Neural progenitor cell (in vitro differentiated cells): ENCODE measurements at regions not wholly inside any gene's neighbourhood (a gene's known extent, or its start where the extent isn't known, plus 50 kb on each side); places are given as distances from the start of the nearest gene placed in this dataset.

ENCODE experiments used
- DNase-seq: peaks from one replicate; pipeline ENCODE4 v3.0.0-alpha.2; 2016; ENCODE audit warnings: low spot score
- H2AFZ ChIP-seq: fragments of 200-600 bp; sonication (generic); replicated peaks from 2 replicates; pipeline ENCODE4 v1.6.1; 2016; ENCODE audit warnings: antibody characterized with exemption
- H3F3A ChIP-seq: fragments of 200-600 bp; sonication (generic); 2 replicates; pipeline ENCODE4 v1.6.1; 2016; ENCODE audit warnings: antibody characterized with exemption, low read depth
- H3K27ac ChIP-seq: fragments of 200-600 bp; sonication (generic); 2 replicates; pipeline ENCODE4 v1.5.1; 2016; ENCODE audit warnings: mild to moderate bottlenecking
- H3K27me3 ChIP-seq: fragments of 200-600 bp; sonication (generic); 2 replicates; pipeline ENCODE4 v1.6.1; 2016; ENCODE audit warnings: mild to moderate bottlenecking, moderate library complexity
- H3K36me3 ChIP-seq: fragments of 200-600 bp; sonication (generic); 2 replicates; pipeline ENCODE4 v1.5.1; 2016
- H3K4me1 ChIP-seq: fragments of 200-600 bp; sonication (generic); 2 replicates; pipeline ENCODE4 v1.6.1; 2016; ENCODE audit warnings: mixed run types
- H3K4me2 ChIP-seq: fragments of 200-600 bp; sonication (generic); 2 replicates; pipeline ENCODE4 v1.6.1; 2016
- H3K4me3 ChIP-seq: fragments of 200-600 bp; sonication (generic); 2 replicates; pipeline ENCODE4 v1.5.1; 2016
- H3K79me2 ChIP-seq: fragments of 200-600 bp; sonication (generic); 2 replicates; pipeline ENCODE4 v1.6.1; 2016; ENCODE audit warnings: low read depth
- H3K9ac ChIP-seq: fragments of 200-600 bp; sonication (generic); 2 replicates; pipeline ENCODE4 v1.6.1; 2016
- H3K9me3 ChIP-seq: fragments of 200-600 bp; sonication (generic); 2 replicates; pipeline ENCODE4 v1.5.1; 2016; ENCODE audit warnings: low read depth
- H4K20me1 ChIP-seq: fragments of 200-600 bp; sonication (generic); 2 replicates; pipeline ENCODE4 v1.6.1; 2016; ENCODE audit warnings: low read depth
- H3K27ac Mint-ChIP-seq: 3 replicates; pipeline ENCODE4 v1.8.0; 2021; ENCODE audit warnings: mixed read lengths
- H3K27me3 Mint-ChIP-seq: 2 replicates; pipeline ENCODE4 v1.8.0; 2022; ENCODE audit warnings: low read depth, mild to moderate bottlenecking, inconsistent platforms, moderate library complexity, mixed read lengths; ENCODE audit not compliant: insufficient read depth
- H3K36me3 Mint-ChIP-seq: 3 replicates; pipeline ENCODE4 v1.8.0; 2021; ENCODE audit warnings: mixed read lengths
- H3K4me1 Mint-ChIP-seq: 3 replicates; pipeline ENCODE4 v1.8.0; 2021; ENCODE audit warnings: mixed read lengths
- H3K4me3 Mint-ChIP-seq: 3 replicates; pipeline ENCODE4 v1.8.0; 2021; ENCODE audit warnings: mild to moderate bottlenecking, moderate library complexity, mixed read lengths
- H3K9me3 Mint-ChIP-seq: 3 replicates; pipeline ENCODE4 v1.8.0; 2020; ENCODE audit warnings: mixed read lengths
- CTCF ChIP-seq: fragments of 200-600 bp; sonication (generic); IDR thresholded peaks from 2 replicates; pipeline ENCODE4 v1.5.1; 2017; ENCODE audit warnings: antibody characterized with exemption, mild to moderate bottlenecking
- EZH2 ChIP-seq: fragments of 200-600 bp; sonication (generic); IDR thresholded peaks from 2 replicates; pipeline ENCODE4 v1.6.1; 2017; ENCODE audit warnings: antibody characterized with exemption, mild to moderate bottlenecking, moderate library complexity
- EZH2phosphoT487 ChIP-seq: fragments of 200-600 bp; sonication (generic); IDR thresholded peaks from 2 replicates; pipeline ENCODE4 v1.6.1; 2017; ENCODE audit warnings: antibody characterized with exemption

GRCh38 chr12:130013771-130014484, 110.1 kb upstream of the TMEM132D start:
- no peaks in the 10 kb centered on the region for H3K9me3 ChIP-seq
- Mint-ChIP-seq H3K27ac (no peak overlapping the region), H3K27me3 (peaks cover 2% of the 10 kb centered on the region), H3K9me3 (no peaks in the 10 kb centered on the region), H3K4me1 (peaks cover 16% of the 10 kb centered on the region), H3K36me3 (no peaks in the 10 kb centered on the region), H3K4me3 (no peak overlapping the region)
- H3F3A ChIP-seq, result no peaks in the 10 kb centered on the region
- no peak overlapping the region for H2AFZ ChIP-seq
- peak; percentile 84 for DNase-seq
- H3K79me2 ChIP-seq, result no peaks in the 10 kb centered on the region
- no peak overlapping the region for H3K4me3 ChIP-seq
- no peak overlapping the region for H3K27ac ChIP-seq
- TF ChIP-seq EZH2 (no peak), CTCF (peak; percentile 56)
- no peaks in the 10 kb centered on the region for H3K36me3 ChIP-seq
- H3K9ac ChIP-seq, result no peak overlapping the region
- peaks cover 9% of the 10 kb centered on the region for H3K4me1 ChIP-seq
- peak overlapping the region; percentile 37 for H3K4me2 ChIP-seq
- peaks cover 79% of the 10 kb centered on the region for H3K27me3 ChIP-seq
- no peaks in the 10 kb centered on the region for H4K20me1 ChIP-seq

DNA sequence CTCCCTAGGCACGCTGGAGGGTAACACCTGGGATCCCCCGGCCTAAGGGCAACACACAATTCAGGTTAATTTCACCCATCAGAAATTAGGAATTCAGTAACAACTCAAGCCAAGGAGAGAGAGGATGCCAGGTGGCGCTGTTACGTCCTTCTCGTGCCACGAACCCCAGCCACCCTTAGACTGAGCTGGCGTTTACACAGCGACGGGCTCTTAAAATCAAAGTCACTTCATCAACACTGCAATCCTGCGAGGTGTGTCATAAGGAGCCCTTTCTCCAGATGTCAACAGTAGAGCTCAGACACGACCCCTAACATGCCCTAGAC, 110.6 kb upstream of the TMEM132D start:
- Mint-ChIP-seq H3K36me3 (no peaks in the 10 kb centered on the region), H3K27ac (no peak overlapping the region), H3K4me1 (peaks cover 16% of the 10 kb centered on the region), H3K27me3 (peaks cover 4% of the 10 kb centered on the region), H3K4me3 (no peak overlapping the region), H3K9me3 (no peaks in the 10 kb centered on the region)
- Histone ChIP-seq H3K36me3 (no peaks in the 10 kb centered on the region), H2AFZ (no peak overlapping the region), H3K4me2 (peak overlapping the region; percentile 37), H3K9me3 (no peaks in the 10 kb centered on the region), H3K9ac (no peak overlapping the region), H3K27me3 (peaks cover 83% of the 10 kb centered on the region), H3K79me2 (no peaks in the 10 kb centered on the region), H3F3A (no peaks in the 10 kb centered on the region), H3K4me3 (no peak overlapping the region), H3K4me1 (peaks cover 9% of the 10 kb centered on the region), H3K27ac (no peak overlapping the region), H4K20me1 (no peaks in the 10 kb centered on the region)
- DNase-seq, result peak; percentile 63
- no peak for TF ChIP-seq EZH2
- TF ChIP-seq CTCF, result peak; percentile 38
- TF ChIP-seq EZH2phosphoT487, result no peak

DNA sequence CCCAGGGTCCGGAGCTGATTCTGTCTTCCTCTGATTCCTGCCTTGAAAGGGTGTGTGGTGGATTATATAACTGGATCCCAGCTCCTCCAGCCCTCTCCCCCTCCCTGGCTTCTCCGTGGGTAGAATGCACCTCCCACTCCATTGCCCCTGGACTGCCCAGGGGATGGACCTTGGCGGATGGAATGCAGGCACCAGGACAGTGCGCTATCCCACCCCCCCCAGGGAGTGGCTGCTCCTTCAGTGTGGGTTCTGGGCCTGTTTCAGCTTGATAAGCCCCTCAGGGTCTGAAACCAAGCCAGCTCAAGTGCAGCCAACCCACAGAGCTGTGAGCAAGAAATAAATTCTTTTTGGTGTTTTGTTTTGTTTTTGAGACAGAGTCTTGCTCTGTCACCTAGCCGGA, 112.4 kb upstream of the TMEM132D start:
- no peak for DNase-seq
- Histone ChIP-seq H3K9ac (no peak overlapping the region), H2AFZ (no peak overlapping the region), H3K79me2 (no peaks in the 10 kb centered on the region), H4K20me1 (no peaks in the 10 kb centered on the region), H3F3A (no peaks in the 10 kb centered on the region), H3K4me1 (peaks cover 8% of the 10 kb centered on the region), H3K27ac (no peak overlapping the region), H3K36me3 (no peaks in the 10 kb centered on the region), H3K4me2 (no peak overlapping the region), H3K27me3 (peaks cover 79% of the 10 kb centered on the region), H3K9me3 (no peaks in the 10 kb centered on the region), H3K4me3 (no peak overlapping the region)
- no peak overlapping the region for H3K4me3 Mint-ChIP-seq
- H3K36me3 Mint-ChIP-seq, result no peaks in the 10 kb centered on the region
- H3K27me3 Mint-ChIP-seq, result peaks cover 6% of the 10 kb centered on the region
- H3K4me1 Mint-ChIP-seq, result peaks cover 18% of the 10 kb centered on the region
- TF ChIP-seq EZH2phosphoT487 (no peak), CTCF (no peak), EZH2 (no peak)
- H3K27ac Mint-ChIP-seq, result no peak overlapping the region
- H3K9me3 Mint-ChIP-seq, result no peaks in the 10 kb centered on the region
